ENCODE measurements at regions not wholly inside any gene's neighbourhood (a gene's known extent, or its start where the extent isn't known, plus 50 kb on each side); places are given as distances from the start of the nearest gene placed in this dataset.

- TF ChIP-seq POLR2AphosphoS5 (IDR thresholded peaks at IDR 0.05) (no peak), EP300 (IDR thresholded peaks at IDR 0.05) (no peak), POLR2A (IDR thresholded peaks at IDR 0.05; ENCODE audit: low read depth) (no peak)
- TF ChIP-seq, protein P1, sequence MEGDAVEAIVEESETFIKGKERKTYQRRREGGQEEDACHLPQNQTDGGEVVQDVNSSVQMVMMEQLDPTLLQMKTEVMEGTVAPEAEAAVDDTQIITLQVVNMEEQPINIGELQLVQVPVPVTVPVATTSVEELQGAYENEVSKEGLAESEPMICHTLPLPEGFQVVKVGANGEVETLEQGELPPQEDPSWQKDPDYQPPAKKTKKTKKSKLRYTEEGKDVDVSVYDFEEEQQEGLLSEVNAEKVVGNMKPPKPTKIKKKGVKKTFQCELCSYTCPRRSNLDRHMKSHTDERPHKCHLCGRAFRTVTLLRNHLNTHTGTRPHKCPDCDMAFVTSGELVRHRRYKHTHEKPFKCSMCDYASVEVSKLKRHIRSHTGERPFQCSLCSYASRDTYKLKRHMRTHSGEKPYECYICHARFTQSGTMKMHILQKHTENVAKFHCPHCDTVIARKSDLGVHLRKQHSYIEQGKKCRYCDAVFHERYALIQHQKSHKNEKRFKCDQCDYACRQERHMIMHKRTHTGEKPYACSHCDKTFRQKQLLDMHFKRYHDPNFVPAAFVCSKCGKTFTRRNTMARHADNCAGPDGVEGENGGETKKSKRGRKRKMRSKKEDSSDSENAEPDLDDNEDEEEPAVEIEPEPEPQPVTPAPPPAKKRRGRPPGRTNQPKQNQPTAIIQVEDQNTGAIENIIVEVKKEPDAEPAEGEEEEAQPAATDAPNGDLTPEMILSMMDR (IDR thresholded peaks at IDR 0.05): no peak
Observed at GRCh38 chr2:5569256-5569655, 122.9 kb upstream of the SOX11 start.
